Stimulated activated CD4-positive, alpha-beta T cell treated with anti-CD3 and anti-CD28 coated beads, Interleukin-2, amount 100 ng/mL, for 24 hours (primary cell): ENCODE measurements at regions not wholly inside any gene's neighbourhood (a gene's known extent, or its start where the extent isn't known, plus 50 kb on each side); places are given as distances from the start of the nearest gene placed in this dataset.

ENCODE experiments used
- DNase-seq, 2 donors: peaks; one replicate each; pipeline ENCODE4 v3.0.0-alpha.2; 2020

DNA sequence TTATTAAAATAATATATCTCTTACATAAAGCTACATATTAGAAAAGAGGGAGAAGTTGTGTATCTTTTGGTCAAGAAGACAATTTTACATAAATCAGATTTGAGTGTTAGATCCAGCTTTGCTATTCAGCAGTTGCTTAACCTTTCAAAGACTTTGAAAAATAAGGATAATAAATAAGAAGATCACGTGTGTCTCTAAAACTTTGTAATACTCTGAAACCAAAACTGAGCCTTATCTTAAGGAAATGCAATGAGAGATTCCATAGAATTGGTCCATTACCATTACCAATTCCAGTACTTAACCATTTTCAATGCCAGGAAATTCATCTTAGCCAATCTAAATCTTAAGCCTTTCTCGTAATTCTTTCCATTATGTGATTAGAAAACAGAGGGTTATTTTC, 89.2 kb upstream of the COL5A2 start:
- no peak for DNase-seq

DNA sequence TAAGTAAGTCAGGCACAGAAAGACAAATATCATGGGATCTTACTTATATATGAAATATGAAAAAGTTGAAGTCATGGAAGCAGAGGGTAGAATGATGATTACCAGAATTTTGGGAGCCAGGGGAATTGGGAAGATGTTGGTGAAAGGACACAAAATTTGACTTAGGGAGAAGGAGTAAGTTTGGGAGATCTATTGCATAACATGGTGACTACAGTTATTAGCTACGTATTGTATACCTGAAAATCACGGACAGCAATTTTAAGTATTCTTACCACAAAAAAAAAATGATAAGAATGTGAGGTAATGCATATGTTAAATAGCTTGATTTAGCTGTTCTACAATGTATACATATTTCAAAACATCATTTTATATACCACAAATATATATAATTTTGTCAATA, 94.2 kb upstream of the COL5A2 start:
- no peak for DNase-seq

DNA sequence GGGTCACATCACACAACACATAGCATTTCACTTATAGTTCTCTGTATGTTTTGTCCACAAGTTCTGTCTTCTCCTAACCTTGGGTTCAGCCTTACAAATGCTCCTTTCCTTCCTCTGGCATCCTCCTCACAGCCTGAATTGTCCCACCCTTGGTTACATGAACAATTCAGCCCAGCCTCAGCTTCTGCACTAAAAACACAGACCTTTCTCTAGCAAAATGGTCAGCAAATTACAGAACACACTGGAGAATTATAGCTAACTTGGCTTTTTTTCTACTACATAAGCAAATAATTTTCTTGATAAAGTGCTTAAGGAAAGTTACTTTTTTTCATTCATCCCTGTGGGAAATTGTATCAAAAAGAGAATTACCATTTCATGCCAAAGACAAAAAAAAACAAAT, 94.8 kb upstream of the COL5A2 start:
- no peak for DNase-seq

DNA sequence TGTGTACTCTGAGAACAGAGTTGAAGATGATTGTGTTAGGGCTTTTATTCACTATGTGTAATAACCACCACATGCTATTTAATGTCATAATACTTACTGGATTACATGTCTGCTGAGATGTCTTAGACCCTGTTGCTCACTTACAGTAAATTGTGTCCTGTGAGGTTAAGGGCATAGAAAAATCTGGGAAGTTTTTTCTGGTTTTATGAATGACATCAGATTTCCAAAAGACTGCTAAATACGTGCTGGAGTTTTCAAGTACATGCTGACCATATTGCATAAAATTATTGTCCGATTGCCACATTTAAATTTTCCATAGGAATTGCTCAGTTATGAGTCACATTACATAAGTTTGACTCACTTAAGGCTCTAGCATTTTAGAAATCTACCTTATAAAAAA, 96.7 kb upstream of the COL5A2 start:
- DNase-seq = no peak

DNA sequence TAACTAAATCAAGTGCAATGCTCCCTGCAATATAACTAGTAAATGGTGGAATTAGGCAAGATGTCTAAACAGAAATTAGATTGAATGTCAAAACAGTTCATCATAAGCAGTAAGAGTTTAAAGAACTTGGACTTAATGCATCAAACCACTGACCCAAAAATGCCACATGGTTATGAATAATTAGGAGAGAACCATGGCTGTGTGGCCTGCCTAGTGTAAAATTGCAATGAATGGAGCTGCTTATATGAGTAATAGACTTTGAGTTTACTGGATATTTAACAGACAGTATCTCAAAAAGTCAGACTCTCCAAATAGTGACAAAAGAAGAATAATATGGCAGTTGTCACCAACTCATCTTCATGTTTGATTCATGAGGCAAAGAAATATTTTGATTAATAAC, 101.6 kb upstream of the COL5A2 start:
- no peak for DNase-seq

DNA sequence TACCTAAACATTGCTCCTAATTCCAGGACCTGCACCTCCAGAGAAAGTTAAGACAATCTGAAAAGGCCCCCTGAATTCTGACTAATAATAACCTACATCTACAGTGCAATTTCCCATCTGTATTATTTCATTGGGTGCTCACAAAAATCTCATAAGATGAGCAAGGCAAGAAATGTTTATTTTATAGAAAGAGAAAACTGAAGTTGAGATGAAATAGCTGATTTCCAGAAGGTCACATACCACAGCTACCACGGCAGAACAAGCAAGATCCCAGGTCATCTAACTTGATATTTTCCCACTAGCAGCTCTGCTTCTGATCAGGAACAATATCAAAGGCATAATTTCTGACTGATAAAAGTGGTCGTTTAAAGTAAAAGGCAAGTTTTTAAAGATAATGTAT, 105.8 kb upstream of the COL5A2 start:
- DNase-seq = no peak

DNA sequence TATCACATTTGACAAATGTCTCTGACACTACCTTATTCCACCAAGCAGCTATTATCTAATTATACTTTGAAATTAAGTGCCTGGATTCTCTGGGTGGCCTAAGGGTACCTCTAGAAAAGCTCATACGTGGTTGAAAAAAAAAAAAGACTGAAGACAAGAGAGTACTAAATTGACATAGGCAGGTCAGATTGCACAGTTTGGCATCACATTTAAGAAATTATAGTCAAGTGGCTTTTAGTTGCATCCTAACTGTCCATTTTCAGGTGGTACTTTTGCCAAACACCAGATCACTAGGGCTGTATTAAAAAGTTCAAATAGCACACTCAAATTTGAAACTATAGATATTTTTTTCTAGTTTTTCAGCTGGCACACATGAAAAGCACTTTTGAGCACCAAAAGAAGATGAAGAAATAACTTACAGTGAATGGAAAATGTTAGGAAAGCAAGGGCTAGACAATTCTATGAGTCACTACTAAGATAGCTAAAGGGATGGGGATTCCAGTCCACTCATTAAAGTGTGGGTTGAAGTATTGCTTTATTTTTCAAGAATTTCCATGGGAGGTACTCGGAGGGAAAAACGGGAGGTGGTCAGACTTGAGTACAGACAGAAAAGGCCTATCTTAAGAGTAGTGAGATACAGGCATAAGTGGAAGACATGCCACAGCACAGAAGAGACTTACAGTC, 106.5 kb upstream of the COL5A2 start:
- no peak for DNase-seq

DNA sequence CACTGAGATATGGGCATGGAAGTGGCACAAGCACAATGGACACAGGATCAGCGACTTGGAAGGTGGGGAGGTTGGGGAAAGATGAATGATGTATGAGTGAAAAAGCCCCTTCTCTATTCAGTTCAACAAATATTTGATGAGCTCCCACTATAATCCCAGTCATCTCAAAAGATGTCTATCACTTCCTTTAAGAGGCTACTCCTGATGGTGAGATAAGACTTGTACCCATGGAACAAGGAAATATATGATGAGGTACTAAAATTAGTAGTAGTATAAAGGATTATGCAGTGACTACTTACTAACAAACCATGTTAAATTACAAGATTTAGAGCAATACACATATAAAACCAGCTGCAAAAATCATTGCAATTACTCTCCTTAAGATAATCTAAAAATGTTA, 107.8 kb upstream of the COL5A2 start:
- no peak for DNase-seq

DNA sequence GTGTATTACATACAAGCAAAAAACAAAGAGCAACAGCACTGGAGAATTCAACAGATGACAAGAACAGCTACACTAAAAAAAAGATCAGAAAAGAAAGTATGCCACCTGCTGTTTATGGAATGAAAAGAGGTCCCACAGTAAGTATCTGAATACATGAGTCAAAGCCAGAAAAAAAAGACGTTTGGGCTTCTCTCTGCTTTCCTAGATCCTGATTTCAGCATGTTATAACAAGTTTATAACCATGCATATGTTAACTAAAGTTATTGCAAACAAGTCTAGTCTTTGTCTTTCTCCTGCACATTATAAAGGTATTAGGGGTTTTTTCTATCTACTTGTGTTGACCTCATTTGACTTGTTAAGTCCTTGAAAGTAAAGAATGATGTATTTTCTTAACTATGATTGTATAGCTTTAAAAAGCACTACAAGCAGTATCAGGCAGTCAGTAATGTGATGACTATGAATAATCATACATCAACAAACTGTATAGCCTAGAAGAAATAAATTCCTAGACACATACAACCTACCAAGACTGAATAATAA, 108.5 kb upstream of the COL5A2 start:
- no peak for DNase-seq

DNA sequence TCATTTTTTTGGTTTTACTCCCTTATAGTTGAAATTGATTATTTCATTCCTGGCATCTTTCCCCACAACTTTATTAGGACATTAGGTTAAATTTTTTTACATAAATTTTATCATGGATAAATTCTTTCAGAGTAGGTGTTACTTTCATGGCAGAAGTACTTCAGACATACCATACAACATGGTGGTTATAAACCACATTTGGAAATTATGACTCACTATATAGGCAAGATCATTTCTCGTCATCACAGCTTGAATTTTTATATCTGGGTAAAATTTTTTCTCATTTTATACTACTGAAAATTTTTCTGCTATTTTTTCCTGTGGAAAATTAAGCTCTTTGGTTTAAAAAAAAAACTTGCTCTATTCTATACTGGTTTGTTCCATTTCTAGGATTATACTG, 111.9 kb upstream of the COL5A2 start:
- DNase-seq = no peak

DNA sequence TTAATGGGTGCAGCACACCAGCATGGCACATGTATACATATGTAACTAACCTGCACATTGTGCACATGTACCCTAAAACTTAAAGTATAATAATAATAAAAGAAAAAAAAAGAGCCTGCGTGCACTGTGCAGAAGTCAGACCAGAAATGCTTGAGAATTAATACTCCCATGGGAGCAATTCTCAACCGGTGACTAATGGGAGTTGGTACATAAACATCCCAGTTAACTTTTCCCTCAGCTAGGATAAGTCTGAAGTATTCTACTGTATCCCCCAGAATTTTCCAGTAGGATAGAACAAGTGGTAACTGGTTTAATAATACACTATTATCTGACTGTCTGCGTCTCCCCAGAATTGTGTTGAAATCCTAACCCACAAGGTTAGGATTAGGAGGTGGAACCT, 113.6 kb upstream of the COL5A2 start:
- DNase-seq = no peak

DNA sequence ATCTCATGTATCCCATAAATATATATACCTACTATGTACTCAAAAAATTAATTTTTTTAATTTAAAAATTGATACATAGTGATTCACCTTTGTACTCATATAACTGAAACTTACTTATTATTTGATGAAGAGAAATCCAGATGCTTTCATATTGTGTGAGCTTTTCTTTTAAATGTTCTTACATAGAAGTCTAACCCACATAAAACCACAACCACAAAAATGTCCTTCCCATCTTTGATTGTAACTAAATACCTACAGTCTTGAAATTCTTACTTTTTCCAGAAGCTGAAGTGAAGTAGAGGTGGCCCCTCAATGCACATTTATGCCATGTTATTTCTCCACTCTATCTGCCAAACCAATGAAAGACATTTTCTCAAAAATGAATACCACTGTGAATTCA, 117.9 kb upstream of the COL5A2 start:
- no peak for DNase-seq

DNA sequence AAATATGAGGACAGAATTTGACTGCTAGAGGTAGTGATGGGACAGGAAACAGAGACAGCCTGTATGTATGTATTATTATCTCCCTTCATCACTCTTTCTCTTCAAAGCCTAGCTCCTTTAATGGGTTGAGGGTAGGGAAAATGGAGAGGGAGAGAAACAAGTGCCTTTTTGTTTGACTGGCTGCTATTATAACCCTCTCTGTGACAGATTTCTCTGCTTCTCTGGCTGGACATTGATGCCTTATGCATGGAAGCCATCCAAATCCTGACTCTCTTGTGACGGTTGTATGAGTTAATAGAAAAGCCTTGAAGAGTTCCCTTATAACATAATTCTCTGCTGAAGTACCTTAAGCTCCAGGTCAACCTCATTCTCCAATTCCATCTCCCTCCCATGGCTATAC, 118.5 kb upstream of the COL5A2 start:
- no peak for DNase-seq

DNA sequence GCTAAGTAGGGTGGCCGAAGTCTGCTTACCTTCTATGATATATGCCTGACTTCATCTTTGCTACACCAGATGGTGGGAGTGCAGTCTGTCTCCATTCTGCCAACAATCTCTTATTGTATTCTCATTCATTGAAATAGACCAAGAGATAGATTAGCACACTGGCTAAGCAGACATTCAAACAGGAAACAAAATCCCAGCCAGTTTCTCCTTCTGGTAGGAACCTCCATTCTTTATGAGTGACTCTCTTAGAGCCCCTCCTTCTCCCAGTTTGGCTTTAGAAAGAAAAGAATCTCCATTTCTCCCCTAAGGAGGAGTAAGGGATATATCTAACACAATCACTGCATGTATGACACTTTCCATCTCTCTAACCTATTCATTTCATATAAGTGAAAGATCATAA, 118.9 kb upstream of the COL5A2 start:
- no peak for DNase-seq

DNA sequence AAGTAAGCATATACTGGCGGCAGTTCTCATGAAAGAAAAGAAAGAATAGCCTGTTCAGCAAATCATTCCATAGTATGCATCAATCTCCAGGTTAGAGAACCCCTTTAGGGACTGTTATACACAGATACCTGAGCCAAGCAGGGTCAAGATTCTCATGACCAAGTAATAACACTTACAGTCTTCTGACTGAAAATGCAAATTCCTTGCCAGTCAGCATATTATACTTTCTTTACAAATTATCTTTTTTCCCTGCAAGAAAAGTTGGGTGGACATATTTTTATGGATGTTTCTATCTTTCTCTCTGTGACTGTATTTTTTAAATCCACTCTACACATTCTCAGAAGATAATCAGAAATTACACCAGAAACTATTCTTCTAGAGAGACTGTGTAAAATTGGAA, 120.4 kb upstream of the COL5A2 start:
- no peak for DNase-seq

DNA sequence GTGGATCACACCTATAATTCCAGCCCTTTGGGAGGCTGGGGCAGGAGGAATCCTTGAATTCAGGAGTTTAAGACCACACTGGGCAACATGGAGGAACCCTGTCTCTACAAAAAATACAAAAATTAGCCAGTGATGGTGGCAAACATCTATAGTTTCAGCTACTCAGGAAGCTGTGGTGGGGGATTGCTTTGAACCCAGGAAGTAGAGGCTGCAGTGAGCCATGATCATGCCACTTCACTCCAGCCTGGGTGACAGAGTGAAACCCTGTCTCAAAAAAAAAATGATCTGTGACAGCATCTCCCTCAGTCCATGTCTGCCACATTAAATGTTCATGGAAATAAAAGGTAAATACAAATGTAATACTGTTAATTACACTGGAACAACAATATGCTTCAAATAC, 121.4 kb upstream of the COL5A2 start:
- DNase-seq = no peak

DNA sequence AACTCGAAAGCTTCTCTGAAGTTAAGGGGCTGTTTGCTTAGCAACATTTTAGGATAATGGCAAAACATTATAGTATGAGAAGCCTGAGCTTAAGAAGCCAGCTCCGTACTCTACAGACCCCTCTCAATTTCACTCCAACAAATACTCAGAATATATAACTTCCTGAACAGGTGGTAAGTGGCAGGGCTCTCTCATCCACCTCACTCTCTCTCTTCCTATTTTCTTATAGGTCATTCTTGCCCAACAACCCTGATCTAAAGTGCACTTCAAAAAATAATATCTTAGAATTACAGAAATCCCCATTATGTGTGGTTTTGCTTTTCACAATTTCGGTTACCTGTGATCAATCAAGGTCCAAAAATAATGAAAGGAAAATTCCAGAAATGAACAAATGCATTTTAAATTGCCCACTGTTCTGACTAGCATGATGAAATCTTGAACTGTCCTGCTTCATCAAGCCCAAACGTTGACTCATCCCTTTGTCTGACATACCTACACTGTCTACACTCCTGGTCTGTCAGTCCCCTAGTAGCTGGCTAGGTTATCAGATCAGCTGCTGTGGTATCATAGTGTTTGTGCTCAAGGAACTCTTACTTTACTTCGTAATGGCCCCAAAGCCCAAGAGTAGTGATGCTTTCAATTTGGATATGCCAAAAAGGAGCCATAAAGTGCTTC, 122.8 kb upstream of the COL5A2 start:
- no peak for DNase-seq

DNA sequence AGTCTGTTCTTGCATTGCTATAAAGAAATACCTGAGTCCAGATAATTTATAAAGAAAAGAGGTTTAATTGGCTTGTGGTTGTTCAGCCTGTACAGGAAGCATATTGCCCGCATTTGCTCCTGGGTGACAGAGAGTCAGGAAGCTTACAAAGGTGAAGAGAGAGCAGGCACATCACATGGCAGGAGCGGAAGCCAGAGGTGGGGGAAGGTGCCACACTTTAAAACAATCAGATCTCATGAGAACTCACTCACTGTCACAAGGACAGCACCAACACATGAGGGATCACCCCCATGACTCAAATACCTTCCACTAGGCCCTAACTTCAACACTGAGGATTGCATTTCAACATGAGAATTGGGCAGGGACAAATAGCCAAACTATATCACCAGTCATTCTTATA, 124.8 kb upstream of the COL5A2 start:
- DNase-seq = peak; percentile 37

DNA sequence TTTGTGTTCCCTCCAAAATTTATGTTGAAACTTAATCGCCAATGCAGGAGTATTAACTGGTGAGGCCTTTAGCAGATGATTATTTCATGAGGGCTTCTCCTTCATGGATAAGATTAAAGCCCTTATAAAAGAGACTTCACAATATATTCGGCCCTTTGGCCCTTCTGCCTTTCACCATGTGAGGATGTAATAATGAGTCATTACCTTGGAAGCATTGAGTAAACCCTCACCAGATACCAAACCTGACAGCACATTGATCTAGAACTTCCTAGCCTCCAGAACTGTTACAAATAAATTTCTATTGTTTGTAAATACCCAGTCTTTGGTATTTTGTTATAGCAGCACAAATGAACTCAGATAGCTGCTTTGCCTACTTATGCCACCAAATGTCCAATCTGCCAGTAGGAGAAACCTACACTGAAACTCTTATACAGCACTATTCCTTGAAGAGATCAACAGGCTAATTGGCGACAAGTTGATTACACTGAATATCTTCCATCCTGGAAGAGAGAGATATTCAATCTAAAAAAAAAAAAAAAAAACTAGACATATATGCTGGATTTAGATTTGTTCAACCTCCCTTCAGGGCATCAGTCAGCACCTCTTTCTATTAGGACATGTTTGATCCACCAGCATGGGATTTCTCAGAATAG, 125.9 kb upstream of the COL5A2 start:
- DNase-seq = no peak

DNA sequence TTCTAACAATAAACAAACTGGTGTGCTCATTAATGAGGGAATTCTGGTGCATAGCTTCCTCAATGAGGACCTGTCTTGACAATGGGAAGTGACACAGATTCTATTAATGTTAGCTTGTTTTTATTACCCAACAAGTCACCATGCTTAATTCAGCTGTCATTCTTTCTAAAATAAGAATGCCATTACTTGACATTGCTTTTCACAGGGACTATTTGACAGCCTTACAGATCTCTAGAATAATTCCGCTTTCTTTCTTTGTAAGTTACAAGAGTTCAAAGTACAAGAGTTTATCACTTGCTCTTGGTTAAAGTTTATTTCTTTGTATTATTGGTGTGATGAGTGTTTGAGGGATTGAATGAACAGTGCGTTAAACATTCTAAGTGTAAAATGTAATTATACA, 127.0 kb upstream of the COL5A2 start:
- DNase-seq = no peak

DNA sequence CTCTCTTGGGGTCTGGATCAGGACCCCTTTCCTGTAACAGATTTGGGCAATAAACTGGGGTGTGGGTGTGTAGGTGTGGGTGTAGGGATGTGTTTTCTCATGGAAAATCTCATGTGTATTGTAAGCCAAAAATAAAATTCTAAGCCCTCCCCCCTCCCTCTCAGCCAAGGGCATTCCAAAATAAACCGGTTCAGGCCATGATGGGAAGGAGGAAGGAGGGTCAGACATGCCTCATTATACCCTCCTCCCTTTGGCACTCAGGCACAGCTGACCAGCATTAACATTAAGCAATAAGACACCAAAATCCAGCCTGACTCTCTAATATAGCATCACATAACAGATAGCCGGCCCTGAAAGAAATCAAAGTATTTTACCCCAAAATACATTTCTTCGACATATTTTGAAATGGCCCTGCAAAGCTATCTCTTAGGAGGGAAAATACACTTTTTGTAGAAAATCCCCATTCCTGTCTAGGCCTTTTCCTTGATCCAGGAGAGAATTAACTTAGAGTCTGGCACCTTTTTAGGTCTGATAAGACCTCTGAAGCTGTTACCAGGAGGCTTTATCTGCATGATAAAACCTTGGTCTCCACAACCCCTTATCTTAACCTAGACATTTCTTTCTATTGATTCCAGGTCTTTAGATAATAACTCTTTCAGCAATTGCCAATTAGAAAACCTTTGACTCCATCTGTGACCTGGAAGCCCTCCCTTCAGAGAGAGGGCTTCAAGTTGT, 128.7 kb upstream of the COL5A2 start:
- DNase-seq = no peak

DNA sequence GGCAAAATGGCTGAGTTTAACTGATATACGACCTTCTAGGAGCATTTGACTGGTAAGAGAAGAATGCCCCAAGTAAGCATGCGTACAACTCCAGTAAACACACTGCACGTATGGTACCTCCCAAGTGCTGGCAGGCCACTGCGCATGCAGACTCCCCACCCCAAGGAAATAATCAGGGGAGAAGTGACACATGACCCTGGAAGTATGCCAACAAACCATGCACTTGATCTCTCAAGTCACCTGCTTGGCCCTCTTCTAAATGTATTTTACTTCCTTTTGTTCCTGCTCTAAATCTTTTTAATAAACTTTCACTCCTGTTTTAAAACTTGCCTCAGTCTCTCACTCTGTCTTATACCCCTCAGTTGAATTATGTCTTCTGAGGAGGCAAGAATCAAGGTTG, 129.8 kb upstream of the COL5A2 start:
- DNase-seq = no peak

DNA sequence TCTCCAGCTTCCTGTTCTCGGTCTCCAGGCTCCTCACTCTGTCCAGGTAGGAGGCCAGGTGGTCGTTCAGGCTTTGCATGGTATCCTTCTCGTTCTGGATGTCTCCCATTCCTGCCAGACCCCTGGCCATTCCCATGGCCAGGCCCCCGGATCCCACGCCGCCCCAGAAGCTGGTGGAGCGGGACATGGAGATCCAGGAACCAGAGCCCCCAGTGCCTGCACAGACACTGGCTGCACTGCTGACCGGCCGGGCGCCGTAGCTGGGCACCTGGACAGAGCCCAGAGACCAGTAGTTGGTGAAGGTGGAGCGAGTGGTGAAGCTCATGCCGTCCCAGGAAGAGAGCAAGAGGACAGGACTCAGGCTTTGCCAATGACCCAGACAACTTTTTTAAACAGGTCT, 129.1 kb upstream of the WDR75 start:
- no peak for DNase-seq

DNA sequence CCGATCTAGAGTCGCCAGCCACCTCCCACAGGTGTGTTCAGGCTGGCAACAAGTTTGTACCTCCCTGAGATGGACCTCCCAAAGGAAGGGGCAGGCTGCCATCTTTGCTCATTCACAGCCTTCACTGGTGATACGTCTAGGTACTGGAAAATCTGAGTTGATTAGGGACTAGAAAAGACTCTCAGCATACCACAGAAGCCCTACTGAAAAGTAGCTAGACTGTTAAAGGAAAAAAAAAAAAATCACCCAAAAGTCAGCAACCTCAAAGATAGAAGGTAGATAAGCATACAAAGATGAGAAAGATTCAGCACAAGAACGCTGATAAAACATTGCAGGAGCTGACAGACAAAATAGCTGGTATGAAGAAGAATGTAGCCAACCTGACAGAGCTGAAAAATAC, 128.6 kb upstream of the WDR75 start:
- DNase-seq = no peak
